ENCODE measurements at regions not wholly inside any gene's neighbourhood (a gene's known extent, or its start where the extent isn't known, plus 50 kb on each side); places are given as distances from the start of the nearest gene placed in this dataset.

GRCh38 chr6:103570431-103570830 lies 1289.3 kb downstream of the HACE1 start:
- H3K27ac ChIP-seq (ENCODE audit: low read depth in 2 of 2, low read length in 1 of 2), result no peak overlapping the region
- H3K4me3 ChIP-seq (ENCODE audit: low read depth in 2 of 2, low read length in 1 of 2), result no peak overlapping the region
- POLR2A ChIA-PET, result no interaction called here
- no peak overlapping the region for H3K9ac ChIP-seq
- no peaks in the 10 kb centered on the region for H3K9me3 ChIP-seq
- H3K4me1 ChIP-seq (ENCODE audit: control insufficient read depth in 1 of 2, insufficient read depth in 2 of 2, low read depth in 1 of 2, low read length in 1 of 2), result no peaks in the 10 kb centered on the region
- CTCF ChIA-PET, result no interaction called here
- H3K36me3 ChIP-seq (replicated peaks in 1 of 2; ENCODE audit: control insufficient read depth in 1 of 2, insufficient read depth in 2 of 2, low read length in 1 of 2), result no peaks in the 10 kb centered on the region
- no peaks in the 10 kb centered on the region for H4K20me1 ChIP-seq (ENCODE audit: insufficient read depth)
- no peak for TF ChIP-seq CHD2 (IDR thresholded peaks at IDR 0.05; ENCODE audit: low read length, partially characterized antibody)
- no peak overlapping the region for H2AFZ ChIP-seq (ENCODE audit: low read depth)
- H3K79me2 ChIP-seq (ENCODE audit: insufficient read depth), result no peaks in the 10 kb centered on the region
- H3K27me3 ChIP-seq (ENCODE audit: insufficient read depth), result no peaks in the 10 kb centered on the region
- no peaks in the 10 kb centered on the region for H3K9me2 ChIP-seq
- no peaks in the 10 kb centered on the region for H3F3A ChIP-seq (replicated peaks; ENCODE audit: insufficient read depth)
- DNase-seq, result no peak
- H3K4me2 ChIP-seq, result no peak overlapping the region
- WGBS (ENCODE audit: low lambda C conversion rate), result 24% methylated on average over 2 of the region's 2 CpGs

- Histone ChIP-seq H3K9ac (no peak overlapping the region), H4K20me1 (ENCODE audit: insufficient read depth) (no peaks in the 10 kb centered on the region), H3K4me3 (ENCODE audit: low read depth in 2 of 2, low read length in 1 of 2) (no peak overlapping the region), H3F3A (replicated peaks; ENCODE audit: insufficient read depth) (no peaks in the 10 kb centered on the region), H3K36me3 (replicated peaks in 1 of 2; ENCODE audit: control insufficient read depth in 1 of 2, insufficient read depth in 2 of 2, low read length in 1 of 2) (no peaks in the 10 kb centered on the region), H3K9me2 (no peaks in the 10 kb centered on the region), H3K4me2 (no peak overlapping the region), H2AFZ (ENCODE audit: low read depth) (no peak overlapping the region), H3K9me3 (no peaks in the 10 kb centered on the region), H3K79me2 (ENCODE audit: insufficient read depth) (no peaks in the 10 kb centered on the region), H3K27me3 (ENCODE audit: insufficient read depth) (no peaks in the 10 kb centered on the region), H3K27ac (ENCODE audit: low read depth in 2 of 2, low read length in 1 of 2) (no peak overlapping the region), H3K4me1 (ENCODE audit: control insufficient read depth in 1 of 2, insufficient read depth in 2 of 2, low read depth in 1 of 2, low read length in 1 of 2) (no peaks in the 10 kb centered on the region)
- ChIA-PET CTCF (interaction anchor here (0.7 kb wide), 1 partner anchor 924 kb away, joined by 3 read pairs; no protein-coding TSS in a partner anchor), POLR2A (no interaction called here)
- DNase-seq, result no peak
- no peak for TF ChIP-seq RXRA (IDR thresholded peaks at IDR 0.05; ENCODE audit: borderline replicate concordance, low read depth)
- TF ChIP-seq GABPA (IDR thresholded peaks at IDR 0.05; ENCODE audit: low read depth), result no peak
These were observed 1304.8 kb downstream of the HACE1 start for GRCh38 chr6:103554911-103555310.

GRCh38 chr6:103538381-103538780 lies 1321.3 kb downstream of the HACE1 start:
- Histone ChIP-seq H4K20me1 (ENCODE audit: insufficient read depth) (no peaks in the 10 kb centered on the region), H3K4me2 (no peak overlapping the region), H3K36me3 (replicated peaks in 1 of 2; ENCODE audit: control insufficient read depth in 1 of 2, insufficient read depth in 2 of 2, low read length in 1 of 2) (no peaks in the 10 kb centered on the region), H3K4me1 (ENCODE audit: control insufficient read depth in 1 of 2, insufficient read depth in 2 of 2, low read depth in 1 of 2, low read length in 1 of 2) (no peaks in the 10 kb centered on the region), H3K9ac (no peak overlapping the region), H3K79me2 (ENCODE audit: insufficient read depth) (no peaks in the 10 kb centered on the region), H3K27me3 (ENCODE audit: insufficient read depth) (no peaks in the 10 kb centered on the region), H3K27ac (ENCODE audit: low read depth in 2 of 2, low read length in 1 of 2) (no peak overlapping the region), H3K9me2 (no peaks in the 10 kb centered on the region), H3K4me3 (ENCODE audit: low read depth in 2 of 2, low read length in 1 of 2) (no peak overlapping the region), H2AFZ (ENCODE audit: low read depth) (no peak overlapping the region), H3F3A (replicated peaks; ENCODE audit: insufficient read depth) (no peaks in the 10 kb centered on the region), H3K9me3 (no peaks in the 10 kb centered on the region)
- WGBS (ENCODE audit: low lambda C conversion rate), result 9% methylated on average over 1 of the region's 1 CpG
- ChIA-PET POLR2A (no interaction called here), CTCF (no interaction called here)
- DNase-seq, result no peak
- no peak for TF ChIP-seq JUND (IDR thresholded peaks at IDR 0.05)
- no peak for TF ChIP-seq REST (IDR thresholded peaks at IDR 0.05; ENCODE audit: low read depth, low read length)
- no peak for TF ChIP-seq SMC3 (IDR thresholded peaks at IDR 0.05; ENCODE audit: low read depth, low read length)
- TF ChIP-seq GATA2 (CRISPR knock-in tag; IDR thresholded peaks at IDR 0.05), result no peak
- no peak for TF ChIP-seq MAX (IDR thresholded peaks at IDR 0.05; ENCODE audit: low read depth)
- no peak for TF ChIP-seq EZH2phosphoT487 (IDR thresholded peaks at IDR 0.05; ENCODE audit: borderline replicate concordance, low read depth)
- no peak for TF ChIP-seq NFIC (IDR thresholded peaks at IDR 0.05; ENCODE audit: borderline replicate concordance)
- TF ChIP-seq TCF12 (IDR thresholded peaks at IDR 0.05), result no peak
- no peak for TF ChIP-seq RAD21 (IDR thresholded peaks at IDR 0.05; ENCODE audit: low read length)
- no peak for TF ChIP-seq CTCF (IDR thresholded peaks at IDR 0.05)
- TF ChIP-seq USF2 (IDR thresholded peaks at IDR 0.05; ENCODE audit: borderline replicate concordance, low read depth, low read length), result no peak
- no peak for TF ChIP-seq EP300 (IDR thresholded peaks at IDR 0.05; ENCODE audit: borderline replicate concordance in 1 of 2, low read depth in 1 of 2, low read length in 1 of 2)
- TF ChIP-seq POLR2AphosphoS5 (IDR thresholded peaks at IDR 0.05; ENCODE audit: low read depth, low read length), result no peak
- no peak for TF ChIP-seq FOXJ3 (CRISPR knock-in tag; IDR thresholded peaks at IDR 0.05)
